Thyroid gland (tissue), 4 donors: ENCODE measurements at regions not wholly inside any gene's neighbourhood (a gene's known extent, or its start where the extent isn't known, plus 50 kb on each side); places are given as distances from the start of the nearest gene placed in this dataset.

Source experiments
- DNase-seq, 2 donors: peaks; one replicate each; pipeline ENCODE4 v3.0.0-alpha.2; 2019
- H3K27ac ChIP-seq, 3 donors: fragments of 200-600 bp; sonication (generic); 1 replicate in 2 of 3; 2 replicates in 1 of 3; pipeline ENCODE4 v1.5.1; 2016 to 2019; ENCODE audit warnings: mild to moderate bottlenecking in 1 of 3, moderate library complexity in 1 of 3
- H3K27me3 ChIP-seq: fragments of 200-600 bp; sonication (generic); one replicate; pipeline ENCODE4 v1.5.1; 2019
- H3K36me3 ChIP-seq, 2 donors: fragments of 200-600 bp; sonication (generic); one replicate each; pipeline ENCODE4 v1.5.1; 2016 to 2019
- H3K4me1 ChIP-seq, 2 donors: fragments of 200-600 bp; sonication (generic); one replicate each; pipeline ENCODE4 v1.5.1; 2017 to 2019
- H3K4me3 ChIP-seq, 3 donors: fragments of 200-600 bp; sonication (generic); replicated peaks in 1 of 3; 1 replicate in 2 of 3; 2 replicates in 1 of 3; pipeline ENCODE4 v1.5.1; 2016; ENCODE audit warnings: mild to moderate bottlenecking in 1 of 3
- H3K9me3 ChIP-seq: fragments of 200-600 bp; sonication (generic); one replicate; pipeline ENCODE4 v1.5.1; 2017
- POLR2A ChIP-seq, 2 donors: fragments of 450-650 bp; IDR thresholded peaks; one replicate each; pipeline ENCODE4 v1.6.1; 2017; ENCODE audit warnings: antibody characterized with exemption in 2 of 2, mild to moderate bottlenecking in 2 of 2, moderate library complexity in 1 of 2
- WGBS, 2 donors: methylation state at CpG; one replicate each; pipeline ENCODE4 v1.1.5; 2017; 5-methylcytosine and 5-hydroxymethylcytosine counted together
- intact Hi-C: fragments of 100-400 bp; cut with DNase I; formaldehyde crosslinking; loops from one replicate; pipeline ENCODE4 v1.15.1; 2023
- TF ChIP-seq, protein P1 (sequence below), 6 experiments: fragments of 200-600 bp in 3 of 6; fragments of 450-650 bp in 3 of 6; sonication (generic) in 3 of 6; IDR thresholded peaks; one replicate each; pipeline ENCODE4 v1.5.1; 2016 to 2019; ENCODE audit warnings: antibody characterized with exemption in 6 of 6, mild to moderate bottlenecking in 2 of 6, inconsistent platforms in 1 of 6, moderate library complexity in 1 of 6

DNA sequence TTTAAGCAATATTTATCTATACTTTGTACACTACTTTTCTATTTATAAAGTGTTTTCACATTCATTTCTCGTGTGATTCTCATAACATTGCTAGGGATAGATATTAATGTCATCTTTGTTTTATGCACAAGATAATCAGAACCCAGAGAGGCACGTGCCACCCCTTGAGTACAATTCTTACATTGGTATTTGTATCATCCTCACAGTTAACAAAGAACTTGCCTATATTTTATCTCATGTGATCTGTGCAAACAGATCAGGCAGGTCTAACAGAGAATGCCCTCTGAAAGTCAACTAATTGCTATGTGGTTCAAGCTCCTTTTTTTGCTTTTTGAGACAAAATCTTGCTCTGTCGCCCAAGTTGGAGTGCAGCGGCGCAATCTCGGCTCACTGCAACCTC is 604.5 kb downstream of the LMO4 start:
- DNase-seq: no peak
- intact Hi-C loops: no loop called here
- no peaks in the 10 kb centered on the region for H3K36me3 ChIP-seq
- TF ChIP-seq, protein P1, sequence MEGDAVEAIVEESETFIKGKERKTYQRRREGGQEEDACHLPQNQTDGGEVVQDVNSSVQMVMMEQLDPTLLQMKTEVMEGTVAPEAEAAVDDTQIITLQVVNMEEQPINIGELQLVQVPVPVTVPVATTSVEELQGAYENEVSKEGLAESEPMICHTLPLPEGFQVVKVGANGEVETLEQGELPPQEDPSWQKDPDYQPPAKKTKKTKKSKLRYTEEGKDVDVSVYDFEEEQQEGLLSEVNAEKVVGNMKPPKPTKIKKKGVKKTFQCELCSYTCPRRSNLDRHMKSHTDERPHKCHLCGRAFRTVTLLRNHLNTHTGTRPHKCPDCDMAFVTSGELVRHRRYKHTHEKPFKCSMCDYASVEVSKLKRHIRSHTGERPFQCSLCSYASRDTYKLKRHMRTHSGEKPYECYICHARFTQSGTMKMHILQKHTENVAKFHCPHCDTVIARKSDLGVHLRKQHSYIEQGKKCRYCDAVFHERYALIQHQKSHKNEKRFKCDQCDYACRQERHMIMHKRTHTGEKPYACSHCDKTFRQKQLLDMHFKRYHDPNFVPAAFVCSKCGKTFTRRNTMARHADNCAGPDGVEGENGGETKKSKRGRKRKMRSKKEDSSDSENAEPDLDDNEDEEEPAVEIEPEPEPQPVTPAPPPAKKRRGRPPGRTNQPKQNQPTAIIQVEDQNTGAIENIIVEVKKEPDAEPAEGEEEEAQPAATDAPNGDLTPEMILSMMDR (IDR thresholded peaks at IDR 0.05): no peak
- TF ChIP-seq POLR2A (IDR thresholded peaks at IDR 0.05): no peak
- H3K27me3 ChIP-seq: no peaks in the 10 kb centered on the region
- WGBS, 2 donors: 92 to 97% methylated on average over 6 of the region's 6 CpGs
- H3K4me1 ChIP-seq: no peaks in the 10 kb centered on the region
- H3K27ac ChIP-seq: no peak overlapping the region
- H3K9me3 ChIP-seq: no peaks in the 10 kb centered on the region
- H3K4me3 ChIP-seq: no peak overlapping the region

DNA sequence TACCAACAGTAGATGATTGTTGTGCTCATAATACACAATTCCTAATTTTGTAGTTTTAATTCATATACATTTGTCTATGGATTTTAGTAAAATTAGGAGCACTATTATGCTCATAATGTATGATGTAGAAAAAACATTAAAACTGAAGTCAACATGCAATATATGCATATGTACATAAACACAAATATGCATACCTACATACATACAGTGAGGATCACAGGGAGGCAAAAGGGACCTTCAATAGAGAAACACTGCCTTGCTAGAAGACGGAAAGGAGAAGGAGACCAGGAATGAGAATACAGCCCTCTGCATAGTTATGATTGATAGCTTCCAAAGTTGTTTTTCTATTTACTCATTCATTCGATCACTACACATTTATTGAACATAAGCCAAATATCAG is 606.5 kb downstream of the LMO4 start:
- 90 to 98% methylated on average over 2 of the region's 2 CpGs for WGBS, 2 donors
- Histone ChIP-seq H3K27me3 (no peaks in the 10 kb centered on the region), H3K4me1 (no peaks in the 10 kb centered on the region), H3K9me3 (no peaks in the 10 kb centered on the region), H3K27ac (no peak overlapping the region), H3K36me3 (no peaks in the 10 kb centered on the region), H3K4me3 (no peak overlapping the region)
- intact Hi-C loops: no loop called here
- DNase-seq: no peak
- TF ChIP-seq POLR2A (IDR thresholded peaks at IDR 0.05): no peak
- TF ChIP-seq, protein P1 (IDR thresholded peaks at IDR 0.05): no peak

DNA sequence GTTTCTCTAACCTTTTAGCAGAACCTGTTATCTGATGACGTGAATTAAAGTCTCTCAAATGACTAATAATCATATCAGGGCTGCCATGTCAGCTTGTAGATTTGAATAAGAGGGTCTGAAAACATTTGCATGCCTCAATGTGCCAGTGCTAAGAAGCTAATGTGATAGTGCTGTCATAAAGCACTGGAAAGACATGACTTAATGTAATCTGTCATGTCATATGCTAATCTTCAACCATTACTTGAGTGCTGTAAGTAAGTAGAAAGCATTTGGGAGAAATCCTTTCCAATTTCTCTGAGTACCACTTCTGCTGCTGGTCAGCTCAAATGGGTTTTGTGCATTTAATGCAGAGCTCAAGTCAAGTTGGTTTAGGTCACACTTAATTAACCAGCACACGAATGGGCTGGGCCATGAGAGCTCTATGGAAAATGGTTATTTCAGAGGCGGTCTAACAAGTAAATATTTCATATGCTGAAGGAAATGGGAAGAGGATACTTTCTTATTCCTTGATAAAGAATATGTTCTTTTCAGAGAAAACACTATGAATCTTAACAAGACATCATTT is 609.2 kb downstream of the LMO4 start:
- intact Hi-C loops: no loop called here
- Histone ChIP-seq H3K27me3 (no peaks in the 10 kb centered on the region), H3K36me3 (no peaks in the 10 kb centered on the region), H3K9me3 (no peaks in the 10 kb centered on the region), H3K4me3 (no peak overlapping the region), H3K27ac (no peak overlapping the region), H3K4me1 (no peaks in the 10 kb centered on the region)
- 56 to 58% methylated on average over 3 of the region's 3 CpGs for WGBS, 2 donors
- no peak for DNase-seq
- TF ChIP-seq, protein P1 (IDR thresholded peaks at IDR 0.05): no peak
- no peak for TF ChIP-seq POLR2A (IDR thresholded peaks at IDR 0.05)

DNA sequence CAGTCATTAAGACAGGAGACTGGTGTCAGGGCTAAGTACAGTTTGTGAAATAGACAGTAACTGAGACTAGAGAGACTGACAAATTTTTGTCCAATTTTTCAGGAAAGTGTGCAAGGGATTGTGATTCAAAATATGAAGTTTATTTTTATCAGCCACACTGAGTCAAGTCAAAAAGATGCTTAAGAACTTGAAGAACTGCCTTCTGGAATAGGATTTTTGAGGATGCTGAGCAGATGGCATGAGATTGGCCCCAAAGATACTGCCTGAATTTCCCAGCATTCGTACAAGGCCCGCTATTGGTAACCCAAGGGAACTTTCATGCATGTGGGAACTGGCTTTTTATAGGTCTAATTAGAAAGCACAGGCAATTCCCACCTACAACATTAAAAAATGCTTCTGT is 610.0 kb downstream of the LMO4 start:
- DNase-seq: no peak
- intact Hi-C loops: no loop called here
- Histone ChIP-seq H3K27me3 (no peaks in the 10 kb centered on the region), H3K36me3 (no peaks in the 10 kb centered on the region), H3K4me1 (no peaks in the 10 kb centered on the region), H3K27ac (no peak overlapping the region), H3K4me3 (no peak overlapping the region), H3K9me3 (no peaks in the 10 kb centered on the region)
- TF ChIP-seq, protein P1 (IDR thresholded peaks at IDR 0.05): no peak
- TF ChIP-seq POLR2A (IDR thresholded peaks at IDR 0.05): no peak
- WGBS, 2 donors: 85 to 97% methylated on average over 2 of the region's 2 CpGs

DNA sequence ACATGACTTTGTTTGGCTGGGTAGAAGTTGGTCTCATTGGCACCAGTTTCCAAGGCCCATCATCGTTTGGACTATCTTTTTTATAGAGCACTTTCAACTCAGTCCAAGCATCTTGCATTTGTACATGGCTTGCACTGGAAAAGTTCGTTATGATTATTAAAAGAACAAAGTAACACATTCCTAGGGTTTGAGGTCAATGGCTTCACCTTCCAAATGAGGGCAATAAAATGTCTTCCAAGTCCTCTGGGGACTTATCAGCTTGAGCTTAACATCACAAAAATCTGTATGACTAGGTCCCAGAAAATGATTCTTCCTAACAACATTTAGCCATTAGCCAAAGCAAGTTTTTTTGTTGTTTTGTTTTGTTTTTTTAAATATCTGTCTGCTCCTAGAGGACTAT is 610.8 kb downstream of the LMO4 start:
- Histone ChIP-seq H3K9me3 (no peaks in the 10 kb centered on the region), H3K4me1 (no peaks in the 10 kb centered on the region), H3K36me3 (no peaks in the 10 kb centered on the region), H3K4me3 (no peak overlapping the region), H3K27ac (no peak overlapping the region), H3K27me3 (no peaks in the 10 kb centered on the region)
- intact Hi-C loops: no loop called here
- WGBS, 2 donors: 57 to 62% methylated on average over 2 of the region's 2 CpGs
- TF ChIP-seq, protein P1 (IDR thresholded peaks at IDR 0.05): no peak
- no peak for TF ChIP-seq POLR2A (IDR thresholded peaks at IDR 0.05)
- DNase-seq: no peak
